ENCODE measurements at regions not wholly inside any gene's neighbourhood (a gene's known extent, or its start where the extent isn't known, plus 50 kb on each side); places are given as distances from the start of the nearest gene placed in this dataset.

DNA sequence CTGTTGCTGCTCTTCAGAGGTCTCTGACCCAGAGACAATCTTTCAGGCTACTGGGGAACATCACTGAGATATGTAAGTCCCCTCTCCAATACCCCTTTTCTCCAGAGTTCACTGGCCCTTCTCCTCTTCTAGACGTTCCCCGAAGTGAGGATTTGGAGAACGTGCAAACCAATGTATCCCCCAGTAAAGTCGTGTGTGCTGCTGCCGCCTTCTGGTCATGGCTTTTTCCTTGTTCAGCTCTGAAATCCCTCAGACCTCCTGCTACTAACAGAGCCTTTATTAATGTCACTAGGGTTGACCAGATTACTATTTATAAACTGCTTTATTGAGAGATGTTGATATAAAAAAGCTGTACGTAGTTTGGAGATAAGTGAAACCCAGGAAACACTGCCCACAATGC lies 1028.6 kb downstream of the CDH9 start:
- TF ChIP-seq, protein P1, sequence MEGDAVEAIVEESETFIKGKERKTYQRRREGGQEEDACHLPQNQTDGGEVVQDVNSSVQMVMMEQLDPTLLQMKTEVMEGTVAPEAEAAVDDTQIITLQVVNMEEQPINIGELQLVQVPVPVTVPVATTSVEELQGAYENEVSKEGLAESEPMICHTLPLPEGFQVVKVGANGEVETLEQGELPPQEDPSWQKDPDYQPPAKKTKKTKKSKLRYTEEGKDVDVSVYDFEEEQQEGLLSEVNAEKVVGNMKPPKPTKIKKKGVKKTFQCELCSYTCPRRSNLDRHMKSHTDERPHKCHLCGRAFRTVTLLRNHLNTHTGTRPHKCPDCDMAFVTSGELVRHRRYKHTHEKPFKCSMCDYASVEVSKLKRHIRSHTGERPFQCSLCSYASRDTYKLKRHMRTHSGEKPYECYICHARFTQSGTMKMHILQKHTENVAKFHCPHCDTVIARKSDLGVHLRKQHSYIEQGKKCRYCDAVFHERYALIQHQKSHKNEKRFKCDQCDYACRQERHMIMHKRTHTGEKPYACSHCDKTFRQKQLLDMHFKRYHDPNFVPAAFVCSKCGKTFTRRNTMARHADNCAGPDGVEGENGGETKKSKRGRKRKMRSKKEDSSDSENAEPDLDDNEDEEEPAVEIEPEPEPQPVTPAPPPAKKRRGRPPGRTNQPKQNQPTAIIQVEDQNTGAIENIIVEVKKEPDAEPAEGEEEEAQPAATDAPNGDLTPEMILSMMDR (IDR thresholded peaks at IDR 0.05; ENCODE audit: extremely low read depth in 1 of 2, insufficient read depth in 1 of 2, low read depth in 1 of 2, low read length in 2 of 2): no peak
- TF ChIP-seq JUN (IDR thresholded peaks at IDR 0.05; ENCODE audit: borderline replicate concordance, insufficient read depth, insufficient read length, low read depth): no peak
- no peak for TF ChIP-seq EZH2 (IDR thresholded peaks at IDR 0.05; ENCODE audit: borderline replicate concordance, low read depth, low read length, severe bottlenecking)
- no peak for TF ChIP-seq POLR2A (IDR thresholded peaks at IDR 0.05; ENCODE audit: low read depth, low read length)
